HG03442 (cell line): ENCODE measurements at regions not wholly inside any gene's neighbourhood (a gene's known extent, or its start where the extent isn't known, plus 50 kb on each side); places are given as distances from the start of the nearest gene placed in this dataset.

Experiments used
- ATAC-seq: cut with Tn5 transposase; IDR thresholded peaks from one replicate; pipeline ENCODE4 v1.9.1; 2021; ENCODE audit warnings: mild to moderate bottlenecking, moderate library complexity; ENCODE audit not compliant: unreplicated experiment

- no peak for ATAC-seq
Measured at GRCh38 chr6:146865756-146866379, 267.1 kb downstream of the ADGB start.

- no peak for ATAC-seq
Measured at GRCh38 chr6:146866731-146867414, 268.1 kb downstream of the ADGB start.

GRCh38 chr6:146868671-146869209 lies 270.0 kb downstream of the ADGB start:
- no peak for ATAC-seq

GRCh38 chr6:146870760-146871159 lies 272.0 kb downstream of the ADGB start:
- ATAC-seq: peak; percentile 93

GRCh38 chr6:146871611-146872425 lies 273.0 kb downstream of the ADGB start:
- no peak for ATAC-seq

DNA sequence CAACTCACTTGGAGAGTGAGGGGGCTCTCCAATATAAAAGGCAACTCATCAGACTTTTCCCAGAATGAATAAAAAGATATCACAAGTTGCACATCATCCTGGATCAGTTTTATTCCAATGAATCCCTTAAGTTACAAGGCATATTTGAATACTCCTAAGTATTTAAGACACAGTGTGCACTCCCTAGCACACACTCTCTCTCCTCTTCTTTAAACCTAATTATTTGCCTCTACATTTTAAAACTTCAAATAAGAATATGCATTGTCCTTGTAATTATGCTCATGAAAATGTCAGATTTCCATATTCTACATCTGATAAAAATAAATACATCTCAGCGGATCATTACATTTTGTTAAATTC lies 273.6 kb downstream of the ADGB start:
- ATAC-seq: no peak

- no peak for ATAC-seq
Measured at GRCh38 chr6:146874278-146875018, 275.7 kb downstream of the ADGB start.

- no peak for ATAC-seq
Measured at GRCh38 chr6:146875927-146876270, 277.1 kb downstream of the ADGB start.

DNA sequence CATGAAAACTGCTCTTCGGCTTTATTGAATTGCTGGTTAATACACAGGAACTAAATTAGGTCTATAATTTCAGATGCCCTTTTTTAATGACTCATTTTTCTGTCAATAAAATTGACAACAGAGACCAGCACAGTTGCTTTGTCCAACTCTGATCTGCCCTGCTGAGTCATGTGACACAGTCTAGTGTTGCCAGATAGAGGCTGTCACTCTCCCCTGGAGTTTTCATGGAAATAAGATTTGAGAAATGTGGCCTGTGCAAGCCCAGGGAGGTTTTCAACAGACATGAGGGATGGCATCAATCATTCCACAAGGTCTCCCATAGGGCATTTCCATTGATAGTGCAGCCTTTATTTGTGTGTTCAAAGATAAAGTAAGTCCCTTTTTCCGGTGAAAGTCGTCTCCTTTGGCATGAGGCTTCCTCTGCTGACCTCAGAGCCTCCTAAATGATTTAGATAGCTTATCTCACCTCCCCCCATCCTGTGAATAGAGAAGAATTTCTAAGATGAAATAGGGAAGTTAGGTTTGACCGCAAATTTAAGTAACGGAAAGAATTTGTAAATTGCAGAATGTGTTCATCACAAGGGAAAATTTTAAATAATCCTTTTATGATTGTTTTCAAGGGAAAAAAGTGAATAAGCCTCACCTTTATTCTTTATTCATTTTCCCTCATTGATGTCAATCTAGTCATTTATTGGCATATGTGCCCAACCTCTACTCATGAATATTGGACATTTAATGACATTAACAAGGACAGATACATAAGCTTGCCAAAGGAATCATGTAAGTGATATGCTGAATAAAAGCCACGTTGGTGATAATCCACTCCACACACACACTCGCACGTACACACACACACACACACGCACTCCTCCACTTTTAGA lies 277.7 kb downstream of the ADGB start:
- no peak for ATAC-seq

GRCh38 chr6:146878168-146878951 lies 279.6 kb downstream of the ADGB start:
- ATAC-seq: no peak

DNA sequence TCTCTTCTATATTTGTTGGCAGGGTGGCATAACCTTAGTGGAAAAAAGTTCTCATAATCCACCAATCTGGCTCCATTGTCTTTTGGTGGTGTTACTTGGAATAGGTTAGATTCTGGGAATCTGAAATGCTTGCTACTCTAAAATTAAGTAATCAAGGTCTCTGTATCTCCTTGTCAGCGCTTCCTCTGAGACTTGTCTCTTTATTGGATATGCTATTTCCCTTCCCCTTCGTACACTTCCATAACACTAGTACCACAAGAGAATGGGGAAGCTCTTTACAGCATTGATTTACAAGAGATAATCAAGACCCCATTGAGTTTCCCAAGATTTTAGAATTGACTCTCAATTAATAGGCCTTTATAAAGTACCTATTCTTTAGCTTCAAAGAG lies 280.2 kb downstream of the ADGB start:
- no peak for ATAC-seq

- no peak for ATAC-seq
Measured at GRCh38 chr6:146879406-146880117, 280.8 kb downstream of the ADGB start.

DNA sequence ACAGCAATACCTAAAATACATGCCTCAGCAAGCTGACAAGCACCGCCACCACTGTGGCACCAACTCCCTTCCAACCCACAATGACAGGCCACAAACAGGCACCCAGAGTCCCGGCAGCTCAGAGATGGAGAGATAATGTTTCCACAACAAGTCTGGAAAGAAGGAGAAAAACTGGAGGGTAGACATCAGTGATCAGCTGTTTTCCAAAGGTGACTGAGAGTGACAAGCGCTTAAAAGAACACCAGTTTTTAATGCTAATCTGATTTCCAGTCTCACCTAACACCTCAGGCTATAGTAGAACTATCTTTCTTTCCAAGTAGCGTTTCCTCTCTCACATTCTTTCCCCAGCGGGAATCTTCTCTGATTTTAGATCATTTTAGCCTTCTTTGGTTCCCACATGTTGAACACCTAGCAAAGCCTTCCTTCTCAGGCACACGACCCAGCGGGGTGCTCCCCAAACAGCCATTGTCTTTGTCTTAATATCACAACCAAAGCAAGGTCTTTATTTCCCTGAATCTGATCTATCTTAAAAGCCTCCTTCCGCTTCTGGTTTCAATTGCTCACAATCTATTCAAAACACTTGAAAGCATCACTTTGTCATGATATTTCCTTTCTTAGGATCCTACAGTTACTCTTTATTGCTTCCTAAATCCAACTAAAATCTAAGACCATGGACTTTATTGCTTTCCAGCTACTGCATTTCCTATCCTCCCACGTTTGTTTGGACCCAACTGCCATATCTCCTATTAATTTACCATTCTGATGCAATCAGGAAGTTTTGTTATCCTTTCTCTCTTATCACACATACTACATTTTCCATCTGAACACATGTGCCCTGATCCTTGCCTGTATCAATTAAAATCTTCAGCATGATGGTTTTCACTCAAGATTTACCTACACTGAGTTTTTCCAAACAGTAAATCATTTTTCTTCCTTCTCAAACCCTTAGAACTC lies 282.7 kb downstream of the ADGB start:
- no peak for ATAC-seq

DNA sequence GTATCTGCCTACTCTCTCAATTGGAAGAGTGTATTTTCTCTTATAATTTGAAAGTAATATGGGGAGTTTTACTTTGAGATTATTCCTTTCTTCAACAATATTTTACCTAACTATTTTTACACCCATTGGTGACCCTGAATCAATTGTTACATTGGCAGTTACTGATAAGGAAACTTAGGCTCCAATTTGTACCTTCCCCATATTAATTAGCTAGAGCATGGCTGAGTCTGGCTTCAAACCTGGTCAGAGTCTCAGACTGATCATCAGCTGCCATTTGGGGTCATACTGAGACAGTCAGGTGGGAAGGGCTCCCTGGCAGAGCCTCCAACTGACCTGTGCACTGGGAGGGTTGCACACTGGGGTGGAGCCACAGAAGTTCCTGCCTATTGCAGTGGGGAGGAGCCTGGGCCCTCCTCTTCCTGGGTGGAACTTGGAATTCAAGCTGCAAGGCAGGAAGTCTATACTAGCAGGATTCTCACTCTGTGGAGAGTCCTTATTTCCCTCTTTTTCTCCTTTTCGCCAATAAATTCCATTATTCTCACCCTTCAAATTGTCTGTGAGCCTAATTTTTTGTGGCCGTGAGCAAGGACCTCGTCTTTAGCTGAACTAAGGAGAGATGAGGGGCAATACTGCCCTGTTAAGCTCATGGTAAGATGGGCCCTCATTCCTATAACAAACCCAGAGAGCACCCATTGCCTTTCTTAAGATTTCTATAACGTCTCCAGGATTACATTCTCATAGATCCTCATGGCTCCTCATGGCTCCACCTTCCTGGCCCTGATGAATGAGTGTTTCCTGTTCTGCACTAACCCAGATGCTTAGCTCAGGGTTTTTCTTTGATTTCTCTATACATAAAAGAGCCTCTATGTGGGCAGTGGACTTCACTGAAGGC lies 285.1 kb downstream of the ADGB start:
- ATAC-seq: no peak

- ATAC-seq: peak; percentile 68
Measured at GRCh38 chr6:146884728-146885127, 286.0 kb downstream of the ADGB start.

DNA sequence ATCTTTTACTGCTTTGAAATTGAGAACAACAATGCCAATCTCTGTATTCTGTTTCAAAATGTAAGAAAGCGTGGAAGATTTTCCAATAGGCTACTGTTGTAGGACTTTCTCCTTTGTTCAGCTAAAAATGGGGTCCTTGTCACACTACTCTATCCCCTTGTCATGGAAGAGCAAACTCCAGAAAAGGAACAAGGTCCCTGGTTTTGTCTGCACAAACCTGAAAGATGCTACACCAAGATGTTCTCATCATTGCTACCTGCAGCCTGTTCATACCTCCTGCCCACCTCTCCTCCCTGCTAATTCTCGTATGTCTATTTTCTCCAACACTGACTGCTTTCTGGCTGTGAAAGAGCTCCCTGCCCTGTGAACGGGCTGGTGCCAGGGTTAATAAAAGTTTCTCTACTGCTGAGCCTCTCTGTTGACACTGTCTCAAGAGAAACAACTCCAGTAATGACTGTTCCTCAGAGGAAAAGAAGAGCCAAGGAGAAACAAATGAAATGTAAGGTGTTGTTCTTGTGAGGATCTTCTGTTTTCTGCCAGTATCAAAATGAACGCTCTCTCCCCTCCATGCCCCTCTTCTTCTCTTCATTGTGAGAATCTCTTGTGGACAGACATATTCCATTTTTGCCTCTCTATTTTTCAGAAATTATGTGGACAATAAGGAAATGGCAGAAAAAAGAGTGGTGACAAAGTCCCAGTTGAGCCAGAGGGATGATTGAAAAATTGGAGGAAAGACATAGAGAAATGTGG lies 287.1 kb downstream of the ADGB start:
- no peak for ATAC-seq
